ENCODE measurements at regions not wholly inside any gene's neighbourhood (a gene's known extent, or its start where the extent isn't known, plus 50 kb on each side); places are given as distances from the start of the nearest gene placed in this dataset.

DNA sequence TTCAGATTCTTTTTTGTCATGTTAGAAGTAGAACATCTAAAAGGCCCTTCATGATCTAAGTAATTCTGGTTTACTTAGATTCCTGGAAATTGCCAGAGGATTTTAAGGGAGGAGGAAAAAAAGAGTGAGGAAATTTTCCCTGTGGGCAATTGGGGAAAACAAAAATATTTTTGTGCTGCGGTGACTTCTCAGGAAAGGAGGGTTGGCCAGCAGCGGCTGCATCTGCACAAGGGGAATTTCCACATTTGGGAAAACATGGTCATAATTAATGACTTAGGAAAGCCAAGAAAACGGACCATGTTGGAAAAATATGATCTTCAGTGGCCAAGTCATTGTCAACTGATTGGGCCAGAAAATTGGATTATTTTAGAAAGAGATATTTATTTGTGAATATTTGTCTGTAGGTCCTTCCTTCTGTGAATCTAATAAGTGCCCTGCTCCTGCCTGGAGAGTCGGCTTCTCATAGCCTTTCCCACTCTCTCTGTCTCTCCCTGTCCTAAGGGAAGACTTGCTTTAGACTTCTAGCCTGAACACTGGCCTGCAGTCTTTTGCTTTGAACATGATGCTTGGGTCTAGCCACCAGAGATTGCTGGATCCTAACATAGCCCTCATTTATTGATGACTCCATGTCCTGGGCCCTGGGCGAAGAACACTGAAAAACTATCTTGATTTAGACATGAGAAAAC, 124.2 kb upstream of the MKLN1 start:
- Histone ChIP-seq H2AFZ (ENCODE audit: low read length) (no peak overlapping the region), H3K27ac (ENCODE audit: low read depth, low read length) (no peak overlapping the region), H3K4me2 (ENCODE audit: insufficient read depth, low read length) (no peak overlapping the region), H3K4me1 (ENCODE audit: insufficient read depth, low read length) (no peaks in the 10 kb centered on the region), H3K9me3 (ENCODE audit: low read depth, low read length) (no peaks in the 10 kb centered on the region), H4K20me1 (ENCODE audit: insufficient read depth, low read length) (no peaks in the 10 kb centered on the region), H3K27me3 (ENCODE audit: insufficient read depth, low read length) (no peaks in the 10 kb centered on the region), H3K4me3 (ENCODE audit: insufficient read depth, low read length) (no peak overlapping the region), H3K36me3 (ENCODE audit: insufficient read depth, low read length) (no peaks in the 10 kb centered on the region), H3K79me2 (ENCODE audit: insufficient read depth, low read length) (no peaks in the 10 kb centered on the region)
- DNase-seq (ENCODE audit: insufficient read length, low spot score, missing footprints), result no peak
- no peak for TF ChIP-seq CTCF (IDR thresholded peaks at IDR 0.05; ENCODE audit: extremely low read depth, low read depth, low read length)

- Histone ChIP-seq H3K9me3 (ENCODE audit: low read depth, low read length) (no peaks in the 10 kb centered on the region), H4K20me1 (ENCODE audit: insufficient read depth, low read length) (no peaks in the 10 kb centered on the region), H3K4me2 (ENCODE audit: insufficient read depth, low read length) (no peak overlapping the region), H3K36me3 (ENCODE audit: insufficient read depth, low read length) (no peaks in the 10 kb centered on the region), H3K27ac (ENCODE audit: low read depth, low read length) (no peak overlapping the region), H3K79me2 (ENCODE audit: insufficient read depth, low read length) (no peaks in the 10 kb centered on the region), H3K4me3 (ENCODE audit: insufficient read depth, low read length) (no peak overlapping the region), H2AFZ (ENCODE audit: low read length) (no peak overlapping the region), H3K4me1 (ENCODE audit: insufficient read depth, low read length) (no peaks in the 10 kb centered on the region), H3K27me3 (ENCODE audit: insufficient read depth, low read length) (no peaks in the 10 kb centered on the region)
- no peak for DNase-seq (ENCODE audit: insufficient read length, low spot score, missing footprints)
- TF ChIP-seq CTCF (IDR thresholded peaks at IDR 0.05; ENCODE audit: extremely low read depth, low read depth, low read length), result no peak
Observed at GRCh38 chr7:131208777-131209176, 118.9 kb upstream of the MKLN1 start.

DNA sequence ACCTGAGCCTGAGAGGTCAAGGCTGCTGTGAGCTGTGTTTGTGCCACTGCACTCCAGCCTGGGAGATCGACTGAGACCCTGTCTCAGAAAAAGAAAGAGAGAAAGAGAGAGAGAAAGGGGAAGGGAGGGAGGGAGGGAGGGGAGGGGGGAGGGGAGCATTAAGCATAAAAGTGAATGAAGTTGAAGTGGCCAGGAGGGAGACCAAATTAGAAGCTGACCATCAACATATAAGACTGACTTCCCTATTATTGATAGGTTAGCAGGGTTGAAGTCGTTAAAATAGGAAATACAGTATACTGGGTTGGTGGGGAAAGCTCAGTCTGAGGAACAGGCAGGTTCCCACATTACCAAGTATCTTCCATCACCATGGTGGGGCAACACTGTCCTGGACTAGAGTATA, 117.1 kb upstream of the MKLN1 start:
- Histone ChIP-seq H3K4me2 (ENCODE audit: insufficient read depth, low read length) (no peak overlapping the region), H3K27me3 (ENCODE audit: insufficient read depth, low read length) (no peaks in the 10 kb centered on the region), H3K9me3 (ENCODE audit: low read depth, low read length) (no peaks in the 10 kb centered on the region), H4K20me1 (ENCODE audit: insufficient read depth, low read length) (no peaks in the 10 kb centered on the region), H3K4me3 (ENCODE audit: insufficient read depth, low read length) (no peak overlapping the region), H3K27ac (ENCODE audit: low read depth, low read length) (no peak overlapping the region), H2AFZ (ENCODE audit: low read length) (no peak overlapping the region), H3K36me3 (ENCODE audit: insufficient read depth, low read length) (no peaks in the 10 kb centered on the region), H3K79me2 (ENCODE audit: insufficient read depth, low read length) (no peaks in the 10 kb centered on the region), H3K4me1 (ENCODE audit: insufficient read depth, low read length) (no peaks in the 10 kb centered on the region)
- DNase-seq (ENCODE audit: insufficient read length, low spot score, missing footprints), result no peak
- TF ChIP-seq CTCF (IDR thresholded peaks at IDR 0.05; ENCODE audit: extremely low read depth, low read depth, low read length), result no peak

DNA sequence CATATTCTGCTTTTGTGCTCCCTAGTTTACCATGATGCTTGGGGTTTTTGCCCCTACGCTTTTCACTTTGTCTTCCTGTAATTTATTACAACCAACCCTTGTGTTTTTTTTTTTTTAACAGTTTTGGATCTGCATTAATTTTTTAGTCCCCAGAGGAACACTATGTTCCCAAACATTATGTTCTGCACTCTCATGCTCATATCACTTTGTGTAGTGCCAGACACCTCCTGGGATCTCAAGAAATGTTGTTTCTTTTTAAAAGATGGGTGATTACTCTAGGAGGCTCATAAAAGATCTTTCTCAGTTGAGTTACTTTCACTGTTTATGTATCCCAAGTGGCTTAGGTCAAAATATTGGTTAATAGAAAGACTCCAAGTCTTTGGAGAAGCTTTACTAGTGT, 116.2 kb upstream of the MKLN1 start:
- Histone ChIP-seq H3K27ac (ENCODE audit: low read depth, low read length) (no peak overlapping the region), H2AFZ (ENCODE audit: low read length) (no peak overlapping the region), H3K27me3 (ENCODE audit: insufficient read depth, low read length) (no peaks in the 10 kb centered on the region), H3K4me2 (ENCODE audit: insufficient read depth, low read length) (no peak overlapping the region), H3K9me3 (ENCODE audit: low read depth, low read length) (no peaks in the 10 kb centered on the region), H3K4me1 (ENCODE audit: insufficient read depth, low read length) (no peaks in the 10 kb centered on the region), H3K4me3 (ENCODE audit: insufficient read depth, low read length) (no peak overlapping the region), H3K79me2 (ENCODE audit: insufficient read depth, low read length) (no peaks in the 10 kb centered on the region), H3K36me3 (ENCODE audit: insufficient read depth, low read length) (no peaks in the 10 kb centered on the region), H4K20me1 (ENCODE audit: insufficient read depth, low read length) (no peaks in the 10 kb centered on the region)
- DNase-seq (ENCODE audit: insufficient read length, low spot score, missing footprints), result no peak
- TF ChIP-seq CTCF (IDR thresholded peaks at IDR 0.05; ENCODE audit: extremely low read depth, low read depth, low read length), result no peak
